ENCODE measurements at regions not wholly inside any gene's neighbourhood (a gene's known extent, or its start where the extent isn't known, plus 50 kb on each side); places are given as distances from the start of the nearest gene placed in this dataset.
"Not testable (repeated sequence)": the region's sequence is repeated elsewhere in the genome, so short reads cannot be mapped to it uniquely, and the experiment has no call there.

DNA sequence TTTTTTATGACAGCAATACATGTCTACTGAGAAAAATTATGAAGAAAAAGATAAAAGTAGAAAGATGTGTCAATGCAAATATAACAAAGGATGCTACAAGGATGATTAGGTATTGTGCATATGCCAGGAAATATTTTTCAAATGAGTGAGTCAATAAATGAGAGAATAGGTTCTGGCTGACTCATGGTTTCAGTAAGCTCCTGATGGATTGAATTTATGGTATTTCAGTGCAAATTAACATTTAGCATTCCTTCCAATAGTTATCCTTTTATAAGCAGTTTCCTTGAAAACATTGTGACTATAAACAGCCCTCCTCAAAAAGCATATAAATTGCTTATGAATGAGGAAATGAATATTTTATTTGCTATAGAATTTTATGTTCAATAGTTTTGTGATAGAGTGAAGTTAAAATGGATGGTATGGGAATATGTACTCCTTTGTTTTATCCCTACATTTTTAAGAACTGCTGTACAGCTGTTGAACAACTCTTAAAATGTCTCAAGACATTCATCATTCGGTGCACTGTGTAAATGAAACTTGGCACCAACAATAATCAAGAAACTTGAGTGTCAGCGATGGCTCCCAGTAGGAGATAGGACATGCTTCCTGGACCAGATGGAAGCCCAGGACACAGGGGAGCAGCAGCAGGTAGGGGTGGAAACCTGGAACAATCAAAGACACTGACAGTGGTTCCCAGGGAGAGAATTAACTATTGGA is 144.7 kb downstream of the PMAIP1 start:
- Mint-ChIP-seq H3K27ac (no peak overlapping the region), H3K36me3 (ENCODE audit: low read depth) (no peaks in the 10 kb centered on the region), H3K4me1 (no peaks in the 10 kb centered on the region), H3K4me3 (no peak overlapping the region), H3K9me3 (no peaks in the 10 kb centered on the region), H3K27me3 (peaks cover 9% of the 10 kb centered on the region)
- ATAC-seq (replicated peaks), result no peak

DNA sequence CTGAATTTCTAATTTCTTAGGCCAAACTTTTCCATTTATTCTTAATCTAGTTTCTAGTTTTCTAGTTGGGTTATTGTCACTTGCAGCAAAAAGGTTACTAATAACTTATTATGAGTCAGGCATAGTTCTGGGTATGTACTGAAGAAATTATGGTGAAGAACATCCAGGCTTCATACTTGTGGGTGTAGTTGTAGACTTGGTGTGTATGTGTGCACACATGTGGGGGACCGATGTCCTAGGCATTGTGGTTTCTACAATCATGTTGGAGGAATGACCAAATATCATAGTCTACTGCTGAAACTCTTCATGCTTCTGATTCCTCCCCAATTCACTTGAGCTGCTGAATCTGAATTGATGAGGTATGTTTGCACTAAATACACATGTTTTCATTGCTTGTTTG is 141.2 kb downstream of the PMAIP1 start:
- H3K4me1 Mint-ChIP-seq, result no peaks in the 10 kb centered on the region
- ATAC-seq (replicated peaks), result no peak
- no peak overlapping the region for H3K27ac Mint-ChIP-seq
- H3K9me3 Mint-ChIP-seq, result no peaks in the 10 kb centered on the region
- H3K36me3 Mint-ChIP-seq (ENCODE audit: low read depth), result no peaks in the 10 kb centered on the region
- H3K27me3 Mint-ChIP-seq, result peaks cover 12% of the 10 kb centered on the region
- no peak overlapping the region for H3K4me3 Mint-ChIP-seq

DNA sequence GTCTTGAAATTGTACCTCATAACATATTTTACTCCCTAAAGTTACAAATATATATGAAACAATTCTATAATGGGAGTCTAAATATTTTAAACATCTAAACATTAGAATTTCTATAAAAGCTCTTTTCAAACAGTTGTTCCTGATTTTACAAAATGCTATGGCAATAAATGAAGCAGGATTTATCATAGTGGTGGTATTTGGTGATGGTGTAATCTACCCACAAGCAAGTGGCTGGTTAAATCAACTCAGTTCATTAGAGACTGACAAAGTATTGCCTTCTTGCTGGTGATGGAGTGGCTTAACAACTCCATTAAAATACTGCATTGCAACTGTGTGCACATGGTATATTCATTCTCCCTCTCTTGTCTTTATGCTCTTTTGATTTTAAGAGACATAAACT is 138.9 kb downstream of the PMAIP1 start:
- Mint-ChIP-seq H3K4me1 (no peaks in the 10 kb centered on the region), H3K9me3 (no peaks in the 10 kb centered on the region), H3K36me3 (ENCODE audit: low read depth) (no peaks in the 10 kb centered on the region), H3K27ac (no peak overlapping the region), H3K4me3 (no peak overlapping the region), H3K27me3 (peaks cover 12% of the 10 kb centered on the region)
- no peak for ATAC-seq (replicated peaks)

DNA sequence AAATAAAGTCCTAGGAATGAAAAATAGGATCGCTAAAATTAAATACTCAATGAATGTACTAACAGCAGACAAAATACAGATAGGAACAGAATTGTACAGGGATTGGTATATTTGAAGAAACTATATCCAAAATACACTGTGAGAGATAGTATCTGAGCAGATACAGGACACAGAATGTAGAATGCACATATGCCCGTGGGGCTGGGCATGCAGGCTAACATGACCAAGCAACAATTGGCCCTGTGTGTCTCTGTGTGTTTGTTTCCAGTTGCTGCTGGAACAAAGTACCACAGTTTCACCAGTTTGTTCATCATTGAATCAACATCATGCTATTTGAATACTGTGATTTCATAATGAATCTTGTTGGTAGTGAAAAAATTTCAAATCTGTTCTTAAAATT is 127.6 kb downstream of the PMAIP1 start:
- H3K36me3 Mint-ChIP-seq (ENCODE audit: low read depth), result no peaks in the 10 kb centered on the region
- no peak overlapping the region for H3K27ac Mint-ChIP-seq
- no peak for ATAC-seq (replicated peaks)
- H3K4me1 Mint-ChIP-seq, result no peaks in the 10 kb centered on the region
- H3K4me3 Mint-ChIP-seq, result no peak overlapping the region
- H3K27me3 Mint-ChIP-seq, result peaks cover 7% of the 10 kb centered on the region
- no peaks in the 10 kb centered on the region for H3K9me3 Mint-ChIP-seq

DNA sequence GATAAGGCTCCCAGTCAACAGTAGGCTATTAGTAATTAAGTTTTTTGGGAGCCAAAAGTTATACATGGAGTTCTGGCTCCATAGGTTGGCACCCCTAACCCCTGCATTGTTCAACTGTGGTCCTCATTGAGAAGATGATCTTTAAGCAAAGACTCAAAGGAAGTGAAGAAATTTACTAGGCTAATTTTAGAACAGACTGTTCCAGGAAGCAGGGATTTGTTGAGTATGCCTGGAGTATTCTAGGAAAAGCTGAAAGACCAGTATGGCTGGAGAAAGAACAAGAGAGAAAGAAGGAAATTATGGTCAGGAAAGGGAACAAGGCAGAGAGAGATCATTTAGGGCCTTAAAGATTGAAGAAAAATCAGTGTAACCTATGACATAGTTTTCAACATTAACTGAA is 125.1 kb downstream of the PMAIP1 start:
- no peak for ATAC-seq (replicated peaks)
- Mint-ChIP-seq H3K9me3 (no peaks in the 10 kb centered on the region), H3K27ac (no peak overlapping the region), H3K4me3 (no peak overlapping the region), H3K4me1 (no peaks in the 10 kb centered on the region), H3K36me3 (ENCODE audit: low read depth) (no peaks in the 10 kb centered on the region), H3K27me3 (peaks cover 9% of the 10 kb centered on the region)

DNA sequence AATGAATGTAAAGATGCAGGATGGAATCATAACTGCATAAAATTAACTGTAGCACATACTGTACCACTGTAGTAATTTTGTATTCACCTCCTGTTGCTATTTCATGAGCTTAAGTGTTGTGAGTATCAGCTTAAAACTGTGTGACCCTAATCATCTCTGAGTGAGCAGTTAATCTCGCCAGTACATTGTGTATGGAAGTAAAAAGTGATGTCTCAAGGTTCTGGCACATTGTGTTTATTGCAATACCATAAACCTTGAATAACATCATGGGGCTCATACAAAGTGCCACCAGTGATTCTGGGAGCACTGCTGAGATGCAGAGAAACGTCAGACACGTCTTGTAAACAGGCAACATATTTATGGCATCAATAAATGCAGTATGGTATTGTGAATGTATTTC is 124.5 kb downstream of the PMAIP1 start:
- Mint-ChIP-seq H3K27me3 (peaks cover 14% of the 10 kb centered on the region), H3K27ac (no peak overlapping the region), H3K4me1 (no peaks in the 10 kb centered on the region), H3K36me3 (ENCODE audit: low read depth) (no peaks in the 10 kb centered on the region), H3K4me3 (no peak overlapping the region), H3K9me3 (no peaks in the 10 kb centered on the region)
- no peak for ATAC-seq (replicated peaks)

DNA sequence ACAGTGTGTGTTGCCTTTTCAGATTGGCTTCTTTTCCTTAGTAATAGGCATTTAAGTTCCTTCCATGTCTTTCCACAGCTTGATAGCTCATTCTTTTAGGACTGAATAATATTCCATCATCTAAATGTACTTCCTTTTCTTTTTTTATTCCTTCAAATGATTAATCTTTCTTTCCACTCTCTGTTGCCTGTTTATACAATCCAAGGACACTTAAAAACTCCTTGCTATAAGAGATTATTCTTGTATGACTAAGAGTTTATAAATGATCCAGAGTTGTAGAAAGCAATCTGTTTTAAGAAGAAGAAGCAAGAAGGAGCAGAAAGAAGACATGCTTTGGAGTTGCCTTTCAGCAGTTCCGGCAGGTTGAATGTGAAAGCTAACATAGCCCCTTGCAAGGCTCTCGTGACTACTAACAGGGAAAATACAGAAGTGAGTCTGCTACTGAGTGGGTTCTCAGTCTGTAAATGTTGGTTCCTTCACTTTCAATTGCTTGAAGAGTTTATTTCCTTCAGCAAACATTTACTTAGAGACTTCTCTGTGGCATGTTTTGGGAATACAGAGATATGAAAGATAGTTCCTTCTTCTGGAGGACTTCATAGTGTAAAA is 123.0 kb downstream of the PMAIP1 start:
- Mint-ChIP-seq H3K36me3 (ENCODE audit: low read depth) (no peaks in the 10 kb centered on the region), H3K4me3 (no peak overlapping the region), H3K4me1 (no peaks in the 10 kb centered on the region), H3K27me3 (peaks cover 18% of the 10 kb centered on the region), H3K27ac (no peak overlapping the region), H3K9me3 (no peaks in the 10 kb centered on the region)
- ATAC-seq (replicated peaks), result no peak

DNA sequence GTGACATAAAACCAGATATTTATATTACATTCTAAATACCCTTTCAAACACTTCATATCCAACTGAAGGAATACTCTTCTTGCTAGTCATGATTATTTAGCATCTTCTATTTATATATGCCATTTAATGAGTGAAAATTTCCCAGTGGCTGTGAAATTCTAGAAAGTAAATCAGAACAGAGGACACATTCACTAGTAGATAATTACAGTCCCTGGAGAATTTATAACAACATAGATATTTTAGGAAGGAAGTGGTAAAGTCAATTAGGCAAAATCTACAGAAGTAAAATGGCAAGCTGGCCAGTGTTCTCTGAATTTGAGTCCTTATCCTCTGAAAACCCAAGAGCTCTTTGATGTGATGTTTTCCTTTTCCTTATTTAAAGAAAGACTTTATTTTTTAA is 121.8 kb downstream of the PMAIP1 start:
- H3K9me3 Mint-ChIP-seq, result no peaks in the 10 kb centered on the region
- H3K4me3 Mint-ChIP-seq, result no peak overlapping the region
- no peaks in the 10 kb centered on the region for H3K36me3 Mint-ChIP-seq (ENCODE audit: low read depth)
- no peak overlapping the region for H3K27ac Mint-ChIP-seq
- H3K4me1 Mint-ChIP-seq, result no peaks in the 10 kb centered on the region
- H3K27me3 Mint-ChIP-seq, result peaks cover 23% of the 10 kb centered on the region
- ATAC-seq (replicated peaks), result no peak

DNA sequence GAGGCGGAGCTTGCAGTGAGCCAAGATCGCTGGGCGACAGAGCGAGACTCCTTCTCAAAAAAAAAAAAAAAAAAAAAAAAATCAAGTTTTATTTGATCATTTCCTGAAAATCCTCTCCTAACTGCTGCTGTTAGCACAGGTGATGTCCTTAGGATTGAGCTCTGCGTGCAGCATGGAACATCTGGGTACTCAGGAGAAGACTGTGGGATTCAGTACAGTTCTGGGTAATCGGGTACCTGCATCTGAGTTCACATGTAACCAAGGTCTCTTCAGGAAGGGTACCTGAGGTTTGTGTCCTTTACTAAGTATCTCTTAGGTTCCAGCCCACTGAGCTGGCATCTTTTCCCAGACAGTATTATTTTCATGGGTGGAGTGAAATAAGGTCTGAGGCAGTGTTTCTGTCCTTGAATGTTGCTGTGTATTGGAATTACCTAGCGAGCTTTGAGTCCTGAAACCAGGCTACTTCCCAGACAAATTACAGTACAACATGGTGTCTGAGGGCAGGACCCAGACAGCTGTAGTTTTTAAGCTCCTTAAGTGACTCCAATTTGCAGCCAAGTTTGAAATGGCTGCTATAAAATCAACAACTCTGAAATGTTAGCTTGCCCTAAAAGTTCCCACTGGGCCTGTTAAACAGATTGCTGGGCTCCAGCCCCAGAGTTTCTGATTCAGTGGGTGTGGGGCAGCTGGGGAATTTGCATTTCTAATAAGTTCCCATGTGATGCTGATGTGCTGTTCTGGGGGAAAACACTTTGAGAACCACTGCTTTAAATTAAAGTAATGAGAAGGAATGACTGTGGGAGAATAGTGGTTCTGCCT is 120.5 kb downstream of the PMAIP1 start:
- H3K9me3 Mint-ChIP-seq, result no peaks in the 10 kb centered on the region
- H3K36me3 Mint-ChIP-seq (ENCODE audit: low read depth), result no peaks in the 10 kb centered on the region
- no peak for ATAC-seq (replicated peaks)
- no peaks in the 10 kb centered on the region for H3K4me1 Mint-ChIP-seq
- peaks cover 20% of the 10 kb centered on the region for H3K27me3 Mint-ChIP-seq
- H3K27ac Mint-ChIP-seq, result no peak overlapping the region
- no peak overlapping the region for H3K4me3 Mint-ChIP-seq

DNA sequence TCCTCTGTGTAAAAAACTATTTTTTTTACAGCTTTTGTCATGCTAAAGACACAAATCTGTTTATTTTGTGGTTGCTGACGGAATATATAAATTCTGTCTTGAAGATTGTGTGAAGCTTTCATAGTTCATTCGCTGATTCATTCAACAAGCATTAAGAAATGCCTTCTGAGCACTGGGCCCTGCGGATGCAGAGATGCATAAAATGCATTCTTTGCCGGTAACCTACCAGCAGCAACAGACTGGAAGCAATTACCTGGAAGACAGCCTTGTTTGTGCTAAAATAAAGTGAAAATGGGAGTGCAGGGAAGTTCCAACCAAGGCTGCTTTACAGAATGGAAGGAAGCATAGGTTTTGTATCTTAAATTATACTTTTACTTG is 119.7 kb downstream of the PMAIP1 start:
- Mint-ChIP-seq H3K27ac (no peak overlapping the region), H3K36me3 (ENCODE audit: low read depth) (no peaks in the 10 kb centered on the region), H3K9me3 (no peaks in the 10 kb centered on the region), H3K4me3 (no peak overlapping the region), H3K27me3 (peaks cover 20% of the 10 kb centered on the region), H3K4me1 (no peaks in the 10 kb centered on the region)
- no peak for ATAC-seq (replicated peaks)

DNA sequence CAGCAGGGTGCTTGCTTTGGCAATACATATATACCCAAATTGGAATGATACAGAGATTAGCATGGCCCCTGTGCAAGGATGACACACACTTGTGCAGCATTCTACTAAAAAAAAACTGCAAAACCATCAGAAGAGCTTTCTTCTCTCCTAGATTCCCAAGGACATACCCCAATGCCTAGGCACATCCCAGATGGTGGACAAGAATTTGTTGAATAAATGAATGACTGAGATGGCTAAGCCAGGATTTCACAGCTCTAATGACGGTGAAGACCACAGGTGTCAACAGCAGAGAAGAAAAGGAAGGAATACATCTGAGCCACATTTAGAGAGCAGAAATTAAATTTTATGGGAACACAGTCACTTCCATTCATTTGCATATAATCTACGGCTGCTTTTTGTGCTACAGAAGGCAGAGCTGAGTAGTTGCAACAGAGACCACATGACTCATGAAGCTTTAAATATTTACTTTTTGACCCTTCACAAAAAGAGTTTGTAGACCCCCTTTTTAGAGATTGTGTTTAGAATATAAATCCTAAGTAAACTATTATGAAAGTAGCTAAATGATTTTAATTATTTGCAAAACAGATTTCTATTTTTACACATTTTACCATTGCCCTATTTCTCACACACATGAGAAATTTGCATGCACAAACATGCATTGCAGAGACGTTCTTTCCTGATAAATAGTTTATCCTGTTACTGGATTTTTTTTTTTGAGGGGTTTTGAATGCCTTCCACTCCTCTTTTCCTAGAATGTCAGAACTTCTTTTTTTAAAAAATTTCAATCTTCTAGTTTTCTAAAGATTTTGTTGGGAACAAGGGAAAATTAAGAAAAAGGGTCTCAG is 119.0 kb downstream of the PMAIP1 start:
- H3K27me3 Mint-ChIP-seq, result peaks cover 23% of the 10 kb centered on the region
- no peaks in the 10 kb centered on the region for H3K9me3 Mint-ChIP-seq
- H3K27ac Mint-ChIP-seq, result no peak overlapping the region
- H3K4me3 Mint-ChIP-seq, result no peak overlapping the region
- no peak for ATAC-seq (replicated peaks)
- no peaks in the 10 kb centered on the region for H3K4me1 Mint-ChIP-seq
- H3K36me3 Mint-ChIP-seq (ENCODE audit: low read depth), result no peaks in the 10 kb centered on the region

DNA sequence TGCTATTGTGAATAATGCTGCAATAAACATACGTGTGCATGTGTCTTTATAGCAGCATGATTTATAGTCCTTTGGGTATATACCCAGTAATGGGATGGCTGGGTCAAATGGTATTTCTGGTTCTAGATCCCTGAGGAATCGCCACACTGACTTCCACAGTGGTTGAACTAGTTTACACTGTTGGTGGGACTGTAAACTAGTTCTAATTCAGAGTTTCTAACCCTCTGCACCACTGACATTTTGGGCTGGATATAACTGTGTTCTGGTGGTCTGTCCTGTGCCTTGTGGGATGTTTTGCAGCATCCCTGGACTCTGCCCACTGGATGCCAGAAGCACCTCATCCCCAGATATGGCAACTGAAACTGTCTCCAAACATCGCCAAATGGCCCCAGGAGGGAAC is 118.3 kb downstream of the PMAIP1 start:
- not testable (repeated sequence) for H3K27ac Mint-ChIP-seq; H3K36me3 Mint-ChIP-seq (ENCODE audit: low read depth); ATAC-seq (replicated peaks); H3K9me3 Mint-ChIP-seq; H3K4me1 Mint-ChIP-seq; H3K4me3 Mint-ChIP-seq
- H3K27me3 Mint-ChIP-seq, result peaks cover 24% of the 10 kb centered on the region

DNA sequence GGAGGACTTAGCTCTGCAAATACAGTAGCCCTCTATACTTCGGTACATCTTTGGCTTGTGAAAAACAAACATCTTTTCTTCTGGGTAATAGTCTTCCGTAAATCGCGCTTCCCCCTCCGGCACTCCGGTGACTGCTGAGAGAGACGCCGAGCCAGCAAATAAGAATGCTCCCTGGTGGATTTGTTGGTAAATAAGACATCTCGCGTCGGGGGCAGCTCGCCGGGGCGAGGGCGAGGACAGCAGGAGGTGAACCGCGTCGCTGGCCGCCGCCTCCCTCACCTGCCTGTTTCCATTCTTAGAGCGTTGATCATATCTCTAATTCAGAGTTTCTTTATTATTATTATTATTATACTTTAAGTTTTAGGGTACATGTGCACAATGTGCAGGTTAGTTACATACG is 117.6 kb downstream of the PMAIP1 start:
- Mint-ChIP-seq H3K9me3 (no peaks in the 10 kb centered on the region), H3K36me3 (ENCODE audit: low read depth) (no peaks in the 10 kb centered on the region), H3K27me3 (peaks cover 20% of the 10 kb centered on the region), H3K27ac (no peak overlapping the region), H3K4me3 (no peak overlapping the region), H3K4me1 (no peaks in the 10 kb centered on the region)
- ATAC-seq (replicated peaks), result no peak

DNA sequence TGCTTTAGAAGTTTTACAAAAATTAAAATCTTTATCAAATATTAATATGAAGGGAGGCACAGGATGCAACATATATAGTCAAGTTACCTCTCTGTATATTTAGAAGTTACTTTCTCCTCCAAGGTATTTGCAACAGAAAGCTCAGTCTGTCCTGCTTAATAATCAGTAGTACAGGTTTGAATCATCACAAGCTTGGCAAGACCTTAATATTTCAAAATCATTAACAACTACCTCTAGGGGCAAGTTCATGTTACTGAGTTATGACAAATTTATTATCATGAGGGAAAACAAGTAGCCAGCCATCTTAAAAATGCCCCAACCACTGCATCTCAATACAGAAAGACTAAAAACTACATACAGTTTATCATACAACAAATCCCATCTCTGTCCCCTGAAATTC is 116.0 kb downstream of the PMAIP1 start:
- H3K4me3 Mint-ChIP-seq; ATAC-seq (replicated peaks): not testable (repeated sequence)

More for the DNA sequence above, 116.0 kb downstream of the PMAIP1 start:
- not testable (repeated sequence) for H3K27ac Mint-ChIP-seq; H3K4me1 Mint-ChIP-seq; H3K36me3 Mint-ChIP-seq (ENCODE audit: low read depth); H3K9me3 Mint-ChIP-seq
- H3K27me3 Mint-ChIP-seq, result peaks cover 20% of the 10 kb centered on the region

Measured in activated T-helper 17 cell treated with anti-CD3 and anti-CD28 coated beads, Interleukin-2, amount 50 U/mL, for 72 hours (primary cell).